Spleen (tissue), 7 donors: ENCODE measurements at regions not wholly inside any gene's neighbourhood (a gene's known extent, or its start where the extent isn't known, plus 50 kb on each side); places are given as distances from the start of the nearest gene placed in this dataset.

Experiments
- CTCF ChIP-seq, 11 experiments: fragments of 200-600 bp in 7 of 11; fragments of 450-650 bp in 4 of 11; sonication (generic) in 4 of 11; IDR thresholded peaks in 8 of 11; conservative IDR thresholded peaks in 3 of 11; 1 replicate in 7 of 11; 2 replicates in 4 of 11; pipeline versions ENCODE4 v1.4.0 to v1.8.0; 2016 to 2021; ENCODE audit warnings: antibody characterized with exemption in 11 of 11, inconsistent platforms in 4 of 11, mild to moderate bottlenecking in 1 of 11
- POLR2A ChIP-seq, 3 donors: fragments of 450-650 bp; IDR thresholded peaks; one replicate each; pipeline ENCODE4 v1.5.1; 2017; ENCODE audit warnings: antibody characterized with exemption in 3 of 3, mild to moderate bottlenecking in 1 of 3
- POLR2AphosphoS5 ChIP-seq, 3 donors: sonication (generic); formaldehyde crosslinking; IDR thresholded peaks; one replicate each; pipeline ENCODE4 v1.5.1; 2017; ENCODE audit warnings: antibody characterized with exemption in 3 of 3
- donor health status: DM: no; HTN: no; CAD: no; lungs with moderate emphysema.
- donor health status: DM: no; HTN: no; CAD: no.
- donor health status: DM: no; HTN: no; CAD: no.

DNA sequence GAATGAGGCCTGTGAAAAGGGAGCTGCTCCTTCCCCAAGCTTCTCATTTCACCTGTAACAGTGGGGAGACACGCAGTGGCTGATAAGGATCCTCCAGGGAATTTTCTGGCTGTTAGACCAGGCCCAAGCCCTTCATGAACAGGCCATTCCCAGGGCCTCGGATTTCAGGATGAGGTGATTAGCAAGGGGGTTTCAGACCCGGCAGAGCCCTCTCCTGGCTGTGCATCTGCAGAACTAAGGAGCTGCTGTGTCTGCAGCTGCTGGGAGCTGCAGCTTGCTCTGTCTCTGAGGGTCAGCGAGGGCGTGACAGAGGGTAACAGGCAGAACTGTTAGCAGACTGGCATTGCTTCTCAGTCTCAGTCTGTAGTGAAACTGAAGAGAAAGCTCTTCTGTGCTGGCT is 110.4 kb downstream of the KCNA5 start:
- TF ChIP-seq POLR2A (IDR thresholded peaks at IDR 0.05) (no peak), CTCF (IDR thresholded peaks at IDR 0.05 in 8 of 11, conservative IDR thresholded peaks at IDR 0.05 in 3 of 11) (no peak), POLR2AphosphoS5 (IDR thresholded peaks at IDR 0.05) (no peak)
